ENCODE measurements at regions not wholly inside any gene's neighbourhood (a gene's known extent, or its start where the extent isn't known, plus 50 kb on each side); places are given as distances from the start of the nearest gene placed in this dataset.

- FAIRE-seq (no peak), DNase-seq (ENCODE audit: low read depth, low spot score) (no peak)
- H3K4me3 ChIP-seq (replicated peaks in 1 of 3; ENCODE audit: insufficient read depth in 1 of 3, low read depth in 1 of 3, low read length in 3 of 3) = no peak overlapping the region
- H3K4me2 ChIP-seq (ENCODE audit: insufficient read depth, low read length) = no peak overlapping the region
- BruUV-seq (replicated peaks) = no TSS peak
- ChIA-PET CTCF (no interaction called here), POLR2A (no interaction called here)
- no peak overlapping the region for H3K27ac ChIP-seq (ENCODE audit: insufficient read depth, low read depth, low read length)
- H3K9me1 ChIP-seq (replicated peaks; ENCODE audit: control insufficient read depth, extremely low read depth, insufficient read depth, low read length) = no peaks in the 10 kb centered on the region
- H3K4me1 ChIP-seq (ENCODE audit: control insufficient read depth, extremely low read depth, insufficient read depth, low read length) = no peaks in the 10 kb centered on the region
- H3K9ac ChIP-seq (replicated peaks; ENCODE audit: extremely low read depth, insufficient read depth, low read length) = no peak overlapping the region
- no peaks in the 10 kb centered on the region for H4K20me1 ChIP-seq (replicated peaks; ENCODE audit: control insufficient read depth, extremely low read depth, insufficient read depth, low read length)
- H3K36me3 ChIP-seq (ENCODE audit: control insufficient read depth in 2 of 2, extremely low read depth in 1 of 2, insufficient read depth in 2 of 2, low read length in 2 of 2) = no peaks in the 10 kb centered on the region
- no peaks in the 10 kb centered on the region for H3K79me2 ChIP-seq (ENCODE audit: control insufficient read depth, insufficient read depth, low read length)
- TF ChIP-seq MYC (IDR thresholded peaks at IDR 0.05; ENCODE audit: low read depth, low read length) (no peak), POLR2AphosphoS5 (IDR thresholded peaks at IDR 0.05; ENCODE audit: insufficient read depth, low read depth, low read length) (no peak), POLR2A (IDR thresholded peaks at IDR 0.05; ENCODE audit: low read depth, low read length) (no peak), FOS (IDR thresholded peaks at IDR 0.05; ENCODE audit: borderline replicate concordance, insufficient read depth, low read length) (no peak), EZH2 (IDR thresholded peaks at IDR 0.05; ENCODE audit: borderline replicate concordance, low read depth, low read length, severe bottlenecking) (no peak), JUN (IDR thresholded peaks at IDR 0.05; ENCODE audit: borderline replicate concordance, insufficient read depth, insufficient read length, low read depth) (no peak), GATA2 (IDR thresholded peaks at IDR 0.05; ENCODE audit: insufficient read depth, insufficient read length, low read depth, low read length) (no peak), MAX (IDR thresholded peaks at IDR 0.05; ENCODE audit: insufficient read depth, insufficient read length) (no peak), CTCF (IDR thresholded peaks at IDR 0.05; ENCODE audit: extremely low read depth in 1 of 2, insufficient read depth in 1 of 2, low read depth in 1 of 2, low read length in 2 of 2) (no peak)
- H3K27me3 ChIP-seq (ENCODE audit: control insufficient read depth in 2 of 2, insufficient read depth in 2 of 2, low read length in 2 of 2) = peaks cover 0 to under 1% of the 10 kb centered on the region in 2 experiments
- no peaks in the 10 kb centered on the region for H3K9me3 ChIP-seq (replicated peaks; ENCODE audit: control insufficient read depth, insufficient read depth, low read length)
- intact Hi-C loops (cut with micrococcal nuclease) = no loop called here
- dilution Hi-C loops (cut with MboI; ENCODE audit: extremely low pct_ligation_motif_present, low sequenced_read_pairs) = no loop called here
- H2AFZ ChIP-seq (ENCODE audit: low read depth, low read length) = no peak overlapping the region
Measured at GRCh38 chr3:16695710-16696109, 90.5 kb upstream of the DAZL start.

All from endothelial cell of umbilical vein (primary cell).